Subcutaneous abdominal adipose tissue (tissue), 5 donors: ENCODE measurements at regions not wholly inside any gene's neighbourhood (a gene's known extent, or its start where the extent isn't known, plus 50 kb on each side); places are given as distances from the start of the nearest gene placed in this dataset.
"Not testable (repeated sequence)": the region's sequence is repeated elsewhere in the genome, so short reads cannot be mapped to it uniquely, and the experiment has no call there.

Source experiments
- H3K27ac ChIP-seq: one replicate; pipeline ENCODE4 v1.7.0; 2013; ENCODE audit warnings: low read depth, mild to moderate bottlenecking, inconsistent platforms, low read length, moderate library complexity
- H3K27me3 ChIP-seq, 5 donors: one replicate each; pipeline ENCODE4 v1.7.0; 2013; ENCODE audit warnings: low read length in 5 of 5, inconsistent platforms in 1 of 5; ENCODE audit not compliant: control insufficient read depth in 5 of 5, insufficient read depth in 4 of 5
- H3K36me3 ChIP-seq, 5 donors: one replicate each; pipeline ENCODE4 v1.7.0; 2013; ENCODE audit warnings: low read length in 5 of 5; ENCODE audit not compliant: control insufficient read depth in 5 of 5, insufficient read depth in 5 of 5
- H3K4me1 ChIP-seq, 5 donors: one replicate each; pipeline ENCODE4 v1.7.0; 2013; ENCODE audit warnings: low read length in 5 of 5, mild to moderate bottlenecking in 3 of 5, moderate library complexity in 1 of 5; ENCODE audit not compliant: control insufficient read depth in 5 of 5, insufficient read depth in 5 of 5
- H3K4me3 ChIP-seq, 5 donors: one replicate each; pipeline ENCODE4 v1.7.0; 2013; ENCODE audit warnings: low read length in 5 of 5, low read depth in 1 of 5
- H3K9ac ChIP-seq, 5 donors: one replicate each; pipeline ENCODE4 v1.7.0; 2013; ENCODE audit warnings: low read length in 5 of 5, mild to moderate bottlenecking in 4 of 5, moderate library complexity in 3 of 5
- H3K9me3 ChIP-seq, 5 donors: one replicate each; pipeline ENCODE4 v1.7.0; 2013; ENCODE audit warnings: low read length in 5 of 5; ENCODE audit not compliant: control insufficient read depth in 5 of 5
- donor health status: healthy.
- donor health status: healthy.
- donor health status: healthy.
- donor health status: healthy.
- donor health status: healthy.

DNA sequence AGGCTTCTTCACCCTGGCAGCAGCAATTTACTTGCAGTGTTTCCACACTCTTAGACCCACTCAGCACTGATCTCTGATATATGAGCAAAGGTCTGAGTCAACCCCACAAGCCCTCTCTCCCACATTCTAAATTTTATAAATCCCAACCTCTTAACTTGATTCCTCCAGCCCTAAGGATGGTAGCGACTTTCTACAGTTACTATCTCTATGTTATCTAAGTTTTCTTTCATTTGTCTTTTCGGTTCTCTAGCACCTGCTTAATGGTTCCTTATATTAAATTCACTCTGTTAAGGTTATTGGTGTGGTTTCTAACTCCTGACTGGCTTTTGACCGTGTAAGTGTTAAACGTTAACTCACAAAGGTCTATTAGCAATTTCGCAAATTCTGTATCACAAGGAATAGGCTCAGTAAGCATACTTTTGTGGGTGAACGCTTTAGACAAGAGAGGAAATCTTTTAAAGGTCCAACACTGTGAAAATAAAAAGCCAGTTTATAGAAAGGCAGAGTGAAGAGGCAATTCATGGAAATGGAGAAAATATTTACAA is 99.3 kb downstream of the DLEU7 start:
- H3K4me3 ChIP-seq, result no peak overlapping the region
- no peaks in the 10 kb centered on the region for H3K27me3 ChIP-seq
- H3K36me3 ChIP-seq, result no peaks in the 10 kb centered on the region
- no peak overlapping the region for H3K9ac ChIP-seq
- no peak overlapping the region for H3K27ac ChIP-seq
- no peaks in the 10 kb centered on the region for H3K4me1 ChIP-seq
- peaks cover 0 to 7% (median 4%) of the 10 kb centered on the region in 5 donors for H3K9me3 ChIP-seq

DNA sequence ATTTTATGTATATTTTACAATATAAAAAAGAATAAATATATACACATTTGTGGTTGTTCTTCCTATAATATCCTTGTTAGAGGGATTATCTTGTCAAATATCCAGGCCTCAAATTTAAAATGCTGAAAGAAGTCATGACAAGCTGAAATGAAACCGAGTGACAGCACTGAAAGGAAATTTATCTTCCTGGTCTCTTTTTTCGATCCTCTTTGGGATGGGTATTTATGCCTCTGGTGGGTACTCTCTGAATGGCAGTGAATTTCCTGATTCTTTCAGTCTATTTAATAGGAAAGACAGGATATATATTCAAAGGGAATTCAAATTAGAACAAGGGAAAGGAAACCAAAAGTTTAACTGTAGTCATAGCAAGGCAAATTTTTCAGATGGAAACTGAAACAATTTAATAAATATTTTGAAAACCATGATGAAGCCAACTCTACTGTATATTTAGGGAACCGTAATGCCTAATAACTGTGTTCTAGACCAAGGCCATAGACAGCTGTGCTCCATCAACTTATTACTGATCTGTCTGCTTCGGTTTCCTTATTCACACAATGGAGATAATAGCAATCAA is 97.9 kb downstream of the DLEU7 start:
- H3K9ac ChIP-seq, result no peak overlapping the region
- peaks cover 0 to 7% (median 4%) of the 10 kb centered on the region in 5 donors for H3K9me3 ChIP-seq
- H3K36me3 ChIP-seq, result no peaks in the 10 kb centered on the region
- H3K4me3 ChIP-seq, result no peak overlapping the region
- no peak overlapping the region for H3K27ac ChIP-seq
- H3K4me1 ChIP-seq, result no peaks in the 10 kb centered on the region
- no peaks in the 10 kb centered on the region for H3K27me3 ChIP-seq

DNA sequence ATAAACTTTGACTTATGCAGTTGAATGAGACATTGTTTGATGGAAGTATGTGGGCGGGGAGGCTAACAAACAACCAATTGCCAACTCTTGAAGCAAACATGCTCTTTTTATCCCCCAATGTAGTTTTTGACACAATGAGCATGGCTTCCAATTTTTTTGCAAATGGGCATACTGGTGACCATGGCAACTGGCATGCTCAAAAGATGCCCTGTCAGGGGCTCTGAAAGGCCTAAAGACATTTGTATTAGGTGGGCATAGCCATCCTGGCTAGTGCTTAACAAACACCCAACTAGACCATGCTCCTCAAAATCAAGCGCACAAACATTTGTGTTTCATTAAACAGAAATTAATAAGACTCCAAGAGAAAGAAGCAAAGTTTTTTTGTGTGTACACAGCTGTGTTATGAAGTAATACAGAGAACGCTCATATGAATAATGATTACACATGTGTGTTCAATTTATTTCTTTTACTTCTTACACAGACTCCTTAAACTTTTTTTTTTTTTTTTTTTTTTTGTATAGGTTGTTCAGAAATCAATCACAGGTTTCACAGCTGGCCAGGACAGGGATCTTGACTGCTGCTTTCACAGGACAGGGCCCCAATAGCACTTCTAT is 95.6 kb downstream of the DLEU7 start:
- H3K27ac ChIP-seq, result no peak overlapping the region
- H3K27me3 ChIP-seq, result no peaks in the 10 kb centered on the region
- no peaks in the 10 kb centered on the region for H3K9me3 ChIP-seq
- H3K9ac ChIP-seq, result no peak overlapping the region
- H3K4me1 ChIP-seq, result no peaks in the 10 kb centered on the region
- H3K4me3 ChIP-seq, result no peak overlapping the region
- no peaks in the 10 kb centered on the region for H3K36me3 ChIP-seq

- H3K9me3 ChIP-seq, H3K27ac ChIP-seq, H3K4me1 ChIP-seq, H3K27me3 ChIP-seq, H3K4me3 ChIP-seq, H3K9ac ChIP-seq, H3K36me3 ChIP-seq: not testable (repeated sequence)
These were observed 90.3 kb downstream of the DLEU7 start for GRCh38 chr13:50753221-50753620.

DNA sequence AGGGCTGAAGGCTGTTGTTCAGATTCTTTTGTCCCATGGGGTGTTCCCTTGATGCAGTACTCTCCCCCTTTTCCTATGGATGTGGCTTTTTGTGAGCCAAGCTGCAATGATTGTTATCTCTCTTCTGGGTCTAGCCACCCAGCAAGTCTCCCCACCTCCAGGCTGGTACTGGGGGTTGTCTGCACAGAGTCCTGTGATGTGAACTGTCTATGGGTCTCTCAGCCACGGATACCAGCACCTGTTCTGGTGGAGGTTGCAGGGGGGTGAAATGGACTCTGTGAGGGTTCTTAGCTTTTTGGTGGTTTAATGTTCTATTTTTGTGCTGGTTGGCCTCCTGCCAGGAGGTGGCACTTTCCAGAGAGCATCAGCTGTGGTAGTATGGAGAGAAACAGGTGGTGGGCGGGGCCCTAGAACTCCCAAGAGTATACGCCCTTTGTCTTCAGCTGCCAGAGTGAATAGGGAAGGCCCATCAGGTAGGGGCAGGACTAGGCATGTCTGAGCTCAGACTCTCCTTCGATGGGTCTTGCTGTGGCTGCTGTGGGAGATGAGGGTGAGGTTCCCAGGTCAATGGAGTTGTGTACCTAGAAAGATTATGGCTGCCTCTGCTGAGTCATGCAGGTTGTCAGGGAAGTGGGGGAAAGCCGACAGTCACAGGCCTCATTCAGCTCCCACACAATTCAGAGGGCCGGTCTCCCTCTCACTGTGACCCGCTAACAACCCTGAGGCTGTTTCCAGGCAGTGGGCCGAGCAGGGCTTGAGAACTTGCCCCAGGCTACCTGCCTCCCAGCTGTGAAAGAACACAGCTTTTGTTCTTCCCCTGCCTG is 87.4 kb downstream of the DLEU7 start:
- H3K36me3 ChIP-seq, H3K27ac ChIP-seq, H3K4me1 ChIP-seq, H3K4me3 ChIP-seq, H3K9ac ChIP-seq, H3K27me3 ChIP-seq, H3K9me3 ChIP-seq: not testable (repeated sequence)

GRCh38 chr13:50757008-50757407 is 86.5 kb downstream of the DLEU7 start:
- Histone ChIP-seq H3K9me3 (peaks cover 0 to 3% (median 2%) of the 10 kb centered on the region in 5 donors), H3K27me3 (no peaks in the 10 kb centered on the region), H3K4me3 (no peak overlapping the region), H3K36me3 (no peaks in the 10 kb centered on the region), H3K27ac (no peak overlapping the region), H3K4me1 (peaks cover 0 to 2% (median 0%) of the 10 kb centered on the region in 5 donors), H3K9ac (no peak overlapping the region)

GRCh38 chr13:50758796-50759195 is 84.7 kb downstream of the DLEU7 start:
- H3K9ac ChIP-seq, result no peak overlapping the region
- peaks cover 0 to 3% (median 2%) of the 10 kb centered on the region in 5 donors for H3K9me3 ChIP-seq
- H3K4me1 ChIP-seq, result peaks cover 0 to 2% (median 0%) of the 10 kb centered on the region in 5 donors
- H3K36me3 ChIP-seq, result no peaks in the 10 kb centered on the region
- H3K27ac ChIP-seq, result no peak overlapping the region
- no peak overlapping the region for H3K4me3 ChIP-seq
- H3K27me3 ChIP-seq, result no peaks in the 10 kb centered on the region

DNA sequence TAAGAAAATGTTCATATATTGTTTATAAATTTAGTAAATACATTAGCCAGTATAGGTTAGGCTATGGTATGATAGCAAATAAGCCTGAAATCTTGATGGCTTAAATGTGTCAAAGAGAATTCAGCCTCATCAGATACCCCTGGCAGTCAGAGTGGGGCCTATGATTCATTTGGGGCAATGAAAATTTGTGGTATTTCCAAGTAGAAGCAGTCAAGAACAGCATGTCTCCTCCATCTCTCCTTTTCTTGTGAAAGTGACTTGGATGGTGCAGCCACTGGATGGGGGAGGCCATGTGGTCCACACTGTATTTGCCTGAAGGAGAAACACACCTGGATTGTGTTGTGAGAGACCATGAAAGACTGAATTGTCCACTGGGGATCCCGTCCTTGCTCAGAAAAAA is 82.7 kb downstream of the DLEU7 start:
- H3K4me3 ChIP-seq, result no peak overlapping the region
- no peak overlapping the region for H3K9ac ChIP-seq
- H3K9me3 ChIP-seq, result peaks cover 0 to 3% (median 2%) of the 10 kb centered on the region in 5 donors
- no peaks in the 10 kb centered on the region for H3K36me3 ChIP-seq
- H3K27ac ChIP-seq, result no peak overlapping the region
- H3K27me3 ChIP-seq, result no peaks in the 10 kb centered on the region
- peaks cover 0 to 2% (median 0%) of the 10 kb centered on the region in 5 donors for H3K4me1 ChIP-seq

GRCh38 chr13:50761406-50761805 is 82.1 kb downstream of the DLEU7 start:
- H3K4me3 ChIP-seq, result no peak overlapping the region
- H3K27ac ChIP-seq, result no peak overlapping the region
- H3K27me3 ChIP-seq, result no peaks in the 10 kb centered on the region
- no peaks in the 10 kb centered on the region for H3K36me3 ChIP-seq
- H3K4me1 ChIP-seq, result no peaks in the 10 kb centered on the region
- peaks cover 0 to 3% (median 2%) of the 10 kb centered on the region in 5 donors for H3K9me3 ChIP-seq
- H3K9ac ChIP-seq, result no peak overlapping the region

DNA sequence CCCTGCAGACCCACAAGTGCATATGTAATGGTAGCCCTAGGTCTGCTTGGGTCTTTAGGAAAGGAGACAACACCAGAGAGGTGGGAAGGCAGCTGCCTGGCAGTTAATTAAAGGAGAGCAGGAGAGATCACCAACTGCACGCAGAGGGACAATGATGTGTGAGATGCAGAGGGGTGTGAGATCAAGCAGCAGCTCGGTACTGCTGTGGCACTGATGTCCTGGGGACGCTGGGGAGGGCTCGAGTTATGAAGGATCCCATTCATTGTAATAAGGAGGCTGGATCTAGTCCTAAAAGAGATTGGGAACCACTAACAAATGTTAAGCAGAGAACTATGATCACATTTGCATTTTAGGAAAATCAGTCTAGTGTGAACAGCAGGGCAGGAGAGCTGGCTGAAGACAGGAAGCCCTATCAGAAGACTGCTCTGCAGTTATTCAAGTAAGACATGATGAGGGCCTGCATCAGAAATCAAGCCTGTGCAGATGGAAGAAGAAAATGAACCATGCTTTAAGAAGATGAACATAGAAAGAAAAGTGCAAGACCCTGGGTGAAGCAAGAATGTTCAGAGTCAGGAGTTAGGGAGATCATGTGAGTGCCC is 80.4 kb downstream of the DLEU7 start:
- no peaks in the 10 kb centered on the region for H3K27me3 ChIP-seq
- no peak overlapping the region for H3K9ac ChIP-seq
- H3K4me3 ChIP-seq, result no peak overlapping the region
- H3K4me1 ChIP-seq, result no peaks in the 10 kb centered on the region
- H3K27ac ChIP-seq, result no peak overlapping the region
- H3K9me3 ChIP-seq, result peaks cover 0 to 3% (median 2%) of the 10 kb centered on the region in 5 donors
- H3K36me3 ChIP-seq, result no peaks in the 10 kb centered on the region
